ENCODE measurements at regions not wholly inside any gene's neighbourhood (a gene's known extent, or its start where the extent isn't known, plus 50 kb on each side); places are given as distances from the start of the nearest gene placed in this dataset.
"Not testable (repeated sequence)": the region's sequence is repeated elsewhere in the genome, so short reads cannot be mapped to it uniquely, and the experiment has no call there.

GRCh38 chr14:105663818-105664596, 137.6 kb downstream of the TMEM121 start:
- not testable (repeated sequence) for DNase-seq

- no peak for DNase-seq
Measured at GRCh38 chr14:105664691-105665090, 138.3 kb downstream of the TMEM121 start.

- DNase-seq, result no peak
Measured at GRCh38 chr14:105665247-105665950, 139.0 kb downstream of the TMEM121 start.

GRCh38 chr14:105665951-105666277, 139.5 kb downstream of the TMEM121 start:
- no peak for DNase-seq

- no peak for DNase-seq
Measured at GRCh38 chr14:105666420-105666819, 140.0 kb downstream of the TMEM121 start.

GRCh38 chr14:105666991-105667662, 140.7 kb downstream of the TMEM121 start:
- not testable (repeated sequence) for DNase-seq

GRCh38 chr14:105667663-105668020, 141.3 kb downstream of the TMEM121 start:
- DNase-seq, result not testable (repeated sequence)

GRCh38 chr14:105668021-105668420, 141.6 kb downstream of the TMEM121 start:
- DNase-seq, result not testable (repeated sequence)

- DNase-seq, result not testable (repeated sequence)
Measured at GRCh38 chr14:105668471-105669230, 142.3 kb downstream of the TMEM121 start.

- DNase-seq, result not testable (repeated sequence)
Measured at GRCh38 chr14:105669231-105669610, 142.8 kb downstream of the TMEM121 start.

- not testable (repeated sequence) for DNase-seq
Measured at GRCh38 chr14:105669646-105670045, 143.3 kb downstream of the TMEM121 start.

- DNase-seq, result not testable (repeated sequence)
Measured at GRCh38 chr14:105672450-105673200, 146.2 kb downstream of the TMEM121 start.

GRCh38 chr14:105675433-105675832, 149.1 kb downstream of the TMEM121 start:
- not testable (repeated sequence) for DNase-seq

GRCh38 chr14:105675905-105676670, 149.7 kb downstream of the TMEM121 start:
- DNase-seq, result not testable (repeated sequence)

GRCh38 chr14:105678057-105678456, 151.7 kb downstream of the TMEM121 start:
- DNase-seq, result not testable (repeated sequence)

GRCh38 chr14:105678996-105679958, 152.9 kb downstream of the TMEM121 start:
- DNase-seq, result not testable (repeated sequence)

- DNase-seq, result not testable (repeated sequence)
Measured at GRCh38 chr14:105679959-105680735, 153.8 kb downstream of the TMEM121 start.

GRCh38 chr14:105680736-105681098, 154.3 kb downstream of the TMEM121 start:
- DNase-seq, result not testable (repeated sequence)

GRCh38 chr14:105681606-105682185, 155.3 kb downstream of the TMEM121 start:
- DNase-seq, result not testable (repeated sequence)
